ENCODE measurements at regions not wholly inside any gene's neighbourhood (a gene's known extent, or its start where the extent isn't known, plus 50 kb on each side); places are given as distances from the start of the nearest gene placed in this dataset.
"Not testable (repeated sequence)": the region's sequence is repeated elsewhere in the genome, so short reads cannot be mapped to it uniquely, and the experiment has no call there.

- no peak for DNase-seq (ENCODE audit: low read depth in 2 of 2)
These were observed 323.1 kb upstream of the KITLG start for GRCh38 chr12:88903333-88903732.

GRCh38 chr12:88897723-88898122 lies 317.5 kb upstream of the KITLG start:
- no peak for DNase-seq (ENCODE audit: low read depth in 2 of 2)

DNA sequence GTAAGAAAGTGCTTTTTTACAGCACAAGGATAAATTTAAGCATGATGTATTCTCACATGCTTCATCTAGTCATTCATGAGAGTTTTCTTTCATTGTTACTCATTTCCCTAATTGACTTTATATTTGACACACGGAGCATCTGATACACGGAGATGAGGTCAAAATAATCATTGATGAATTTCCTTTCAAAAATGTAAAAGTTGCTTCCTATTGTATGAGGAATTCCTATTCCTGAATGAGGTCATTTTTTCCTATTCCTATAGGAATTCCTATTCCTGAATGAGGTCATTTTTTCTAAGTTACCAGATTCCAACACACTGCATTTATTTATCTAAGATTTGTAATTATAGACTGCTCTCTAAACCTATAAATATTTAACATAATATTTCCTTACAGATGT lies 316.7 kb upstream of the KITLG start:
- no peak for DNase-seq (ENCODE audit: low read depth in 2 of 2)

GRCh38 chr12:88895634-88896033 lies 315.4 kb upstream of the KITLG start:
- DNase-seq (ENCODE audit: low read depth in 2 of 2) = no peak

- DNase-seq (ENCODE audit: low read depth in 2 of 2) = no peak
These were observed 313.5 kb upstream of the KITLG start for GRCh38 chr12:88893801-88894200.

DNA sequence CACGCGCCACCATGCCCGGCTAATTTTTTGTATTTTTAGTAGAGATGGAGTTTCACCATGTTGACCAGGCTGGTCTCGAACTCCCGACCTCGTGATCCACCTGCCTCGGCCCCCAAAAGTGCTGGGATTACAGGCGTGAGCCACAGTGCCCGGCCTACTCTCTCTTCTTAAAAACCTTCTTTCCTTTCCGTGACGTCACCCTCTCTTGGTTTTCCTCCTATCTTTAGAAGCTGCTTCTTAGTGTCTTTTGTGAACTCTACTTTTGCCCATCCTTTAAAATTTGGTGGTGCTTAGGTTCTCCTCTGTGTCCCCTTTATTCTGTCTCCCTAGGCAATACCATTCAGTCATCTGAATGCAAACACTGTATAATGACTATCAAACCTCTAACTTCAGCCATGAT lies 311.2 kb upstream of the KITLG start:
- not testable (repeated sequence) for DNase-seq (ENCODE audit: low read depth in 2 of 2)

- DNase-seq (ENCODE audit: low read depth in 2 of 2) = no peak
These were observed 309.2 kb upstream of the KITLG start for GRCh38 chr12:88889326-88890110.

DNA sequence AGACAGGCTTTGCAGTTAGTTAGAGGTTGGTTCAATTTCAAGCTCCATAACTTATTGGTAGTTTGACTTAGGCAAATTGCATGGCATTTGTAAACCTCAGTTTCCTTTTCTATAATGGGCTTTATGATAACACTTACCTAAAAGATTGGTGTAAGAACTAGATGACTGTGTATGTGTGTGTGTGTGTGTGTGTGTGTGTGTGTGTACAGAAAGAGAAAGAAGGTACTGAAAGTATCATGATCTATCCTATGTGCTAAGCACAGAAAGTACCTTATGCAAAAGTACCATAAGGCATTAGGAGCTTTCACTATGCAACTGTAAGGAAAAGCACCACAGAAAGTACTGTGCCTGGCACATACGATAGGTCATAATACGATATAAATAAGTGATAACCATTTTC lies 304.3 kb upstream of the KITLG start:
- no peak for DNase-seq (ENCODE audit: low read depth in 2 of 2)

GRCh38 chr12:88882662-88883061 lies 302.4 kb upstream of the KITLG start:
- DNase-seq (ENCODE audit: low read depth in 2 of 2) = no peak

DNA sequence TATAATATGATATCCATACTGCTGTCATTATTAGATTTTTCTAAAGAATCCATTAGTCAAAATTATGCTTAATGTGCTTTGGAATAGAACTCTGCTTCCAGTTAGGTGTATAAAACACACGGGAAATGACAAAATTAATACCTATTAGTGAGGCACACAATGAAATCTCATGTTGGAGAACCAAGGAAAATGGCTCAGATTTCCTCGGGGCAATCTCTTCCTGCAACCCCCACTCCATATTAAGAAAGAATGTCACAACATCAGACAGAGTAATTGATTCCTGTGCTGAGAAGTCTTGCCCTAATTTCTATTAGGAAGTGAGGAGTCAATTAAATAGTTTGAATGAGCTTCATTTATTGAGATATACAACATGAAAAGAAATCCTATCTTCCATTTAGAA lies 299.8 kb upstream of the KITLG start:
- DNase-seq (ENCODE audit: low read depth in 2 of 2) = no peak

DNA sequence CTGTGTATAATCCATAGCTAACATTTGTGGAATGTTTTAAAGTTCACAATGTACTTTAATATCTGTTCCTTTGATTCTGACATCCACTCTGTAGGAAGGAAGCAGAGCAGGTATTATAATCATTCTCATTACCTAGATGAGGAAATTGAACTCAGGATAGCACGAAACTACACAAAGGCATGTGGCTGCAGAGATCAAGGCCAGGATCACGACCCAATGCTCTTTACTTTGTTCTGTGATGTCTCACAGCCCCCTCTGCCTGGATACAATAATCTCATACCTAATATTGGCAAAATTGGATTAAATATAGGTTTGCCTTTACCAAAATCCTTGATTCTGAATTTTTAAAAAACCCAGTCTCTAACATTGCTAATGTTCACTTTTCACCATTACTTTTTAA lies 298.0 kb upstream of the KITLG start:
- DNase-seq (ENCODE audit: low read depth in 2 of 2) = no peak

GRCh38 chr12:88876857-88877256 lies 296.6 kb upstream of the KITLG start:
- DNase-seq (ENCODE audit: low read depth in 2 of 2) = no peak

GRCh38 chr12:88870000-88870737 lies 289.9 kb upstream of the KITLG start:
- DNase-seq (ENCODE audit: low read depth in 2 of 2) = no peak

DNA sequence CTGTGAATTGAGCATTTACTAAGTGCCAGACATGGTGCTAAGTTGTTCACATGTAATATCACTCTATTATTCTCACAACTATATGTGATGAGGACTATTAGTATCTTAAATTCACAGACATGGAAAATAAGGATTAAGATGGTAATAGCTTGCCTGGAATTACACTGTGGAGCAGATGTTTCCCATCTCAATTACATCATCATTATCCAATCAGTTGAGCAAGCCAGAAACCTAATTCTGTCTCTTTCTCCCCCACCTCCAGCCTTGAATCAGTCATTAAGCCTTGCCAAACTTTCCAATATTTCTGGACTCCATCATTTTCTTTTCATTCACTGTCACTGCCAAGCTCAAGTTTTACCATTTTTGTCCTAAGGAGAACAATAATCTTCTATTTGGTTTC lies 287.8 kb upstream of the KITLG start:
- no peak for DNase-seq (ENCODE audit: low read depth in 2 of 2)

GRCh38 chr12:88867510-88867909 lies 287.2 kb upstream of the KITLG start:
- DNase-seq (ENCODE audit: low read depth in 2 of 2) = no peak

DNA sequence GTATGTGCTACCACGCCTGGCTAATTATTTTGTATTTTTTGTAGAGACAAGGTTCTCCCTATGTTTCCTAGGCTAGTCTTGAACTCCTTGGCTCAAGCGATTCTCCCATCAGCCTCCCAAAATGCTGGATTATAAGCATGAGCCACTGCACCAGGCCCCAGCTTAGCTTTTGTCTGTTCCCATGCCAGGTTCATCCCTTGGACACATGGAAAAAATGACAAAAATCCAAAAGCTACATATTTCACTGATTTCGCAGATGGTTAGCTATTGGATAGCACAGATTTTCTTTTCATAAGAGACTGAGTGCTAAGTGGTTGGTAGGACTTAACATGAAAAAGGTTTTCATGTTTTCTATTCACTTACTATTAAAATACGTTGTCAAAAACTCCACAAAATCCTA lies 286.6 kb upstream of the KITLG start:
- DNase-seq (ENCODE audit: low read depth in 2 of 2) = no peak

- DNase-seq (ENCODE audit: low read depth in 2 of 2) = no peak
These were observed 285.3 kb upstream of the KITLG start for GRCh38 chr12:88865537-88865936.

DNA sequence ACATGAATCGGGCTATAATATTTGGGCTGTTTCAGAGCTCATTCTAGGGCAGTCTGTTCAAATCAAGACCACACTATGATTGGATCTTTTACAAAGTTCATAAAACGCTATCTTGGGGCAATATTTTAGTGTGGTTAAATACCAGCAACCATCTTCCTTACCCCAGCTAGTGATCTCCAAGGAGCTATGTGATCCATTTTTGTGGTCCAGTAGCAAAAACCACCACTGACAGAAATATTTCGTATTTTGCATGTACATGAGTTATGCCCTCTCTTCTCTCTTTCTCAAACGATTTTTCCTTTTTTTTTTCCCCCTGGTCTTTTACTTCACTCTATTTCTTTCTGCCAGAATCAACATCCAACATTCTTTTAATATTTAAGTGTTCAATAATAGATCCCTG lies 280.6 kb upstream of the KITLG start:
- DNase-seq (ENCODE audit: low read depth in 2 of 2) = no peak

DNA sequence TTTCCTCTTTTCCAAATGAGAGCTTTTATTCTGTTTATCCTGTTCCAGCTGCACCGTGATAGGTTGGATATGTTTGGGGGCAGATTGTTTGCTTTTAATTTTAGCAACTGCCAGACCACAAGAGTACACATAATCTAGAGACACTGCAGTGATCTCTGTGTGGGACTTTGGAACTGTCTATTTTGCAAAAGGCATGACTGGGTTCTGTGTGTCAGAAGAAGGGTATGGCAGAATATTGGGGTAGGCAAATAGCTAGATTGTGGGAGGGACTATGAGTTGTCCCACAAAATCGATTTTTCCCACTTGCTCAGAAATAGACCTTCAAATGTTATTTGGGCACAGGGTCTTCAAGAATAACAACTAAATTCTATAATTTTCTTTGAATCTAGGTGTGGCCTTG lies 275.9 kb upstream of the KITLG start:
- DNase-seq (ENCODE audit: low read depth in 2 of 2) = no peak

DNA sequence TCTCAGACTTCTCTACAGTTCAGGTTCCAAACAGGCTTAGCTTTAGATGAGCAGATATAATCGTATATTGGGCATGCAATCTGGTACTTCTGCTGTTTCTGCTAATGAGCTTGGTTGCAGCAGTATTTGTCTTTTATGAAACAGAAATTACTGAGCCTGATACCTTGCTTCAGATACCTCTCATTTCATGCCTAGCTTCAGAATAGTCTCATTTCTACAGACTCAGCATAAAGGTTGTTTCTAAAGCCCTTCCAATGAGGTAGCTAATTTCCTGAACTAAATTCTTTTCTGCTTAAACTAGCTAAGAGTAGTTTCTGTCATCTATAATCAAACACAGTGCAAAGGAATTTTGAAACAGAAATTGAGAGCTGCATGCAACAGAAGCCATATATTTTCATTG lies 275.0 kb upstream of the KITLG start:
- DNase-seq (ENCODE audit: low read depth in 2 of 2) = no peak

DNA sequence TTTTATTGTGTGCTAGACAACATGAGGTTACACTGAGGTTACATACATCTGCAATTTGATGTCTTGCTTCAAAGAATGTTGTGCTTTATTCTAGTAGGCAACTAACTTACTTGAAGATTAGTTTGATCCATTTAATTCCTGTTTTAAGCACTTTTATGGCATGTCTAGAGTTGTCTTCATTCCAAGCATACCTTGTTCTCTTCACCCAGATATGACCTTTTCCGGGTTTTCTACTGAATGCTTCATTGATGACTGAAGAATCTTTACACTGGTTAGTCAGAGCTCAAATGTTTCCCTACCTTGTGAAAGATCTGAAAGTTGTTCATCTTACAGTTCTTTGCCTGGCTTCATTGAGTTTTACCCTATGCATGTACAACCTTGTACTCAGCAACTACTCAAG lies 274.0 kb upstream of the KITLG start:
- DNase-seq (ENCODE audit: low read depth in 2 of 2) = peak; percentile 84 to 87

DNA sequence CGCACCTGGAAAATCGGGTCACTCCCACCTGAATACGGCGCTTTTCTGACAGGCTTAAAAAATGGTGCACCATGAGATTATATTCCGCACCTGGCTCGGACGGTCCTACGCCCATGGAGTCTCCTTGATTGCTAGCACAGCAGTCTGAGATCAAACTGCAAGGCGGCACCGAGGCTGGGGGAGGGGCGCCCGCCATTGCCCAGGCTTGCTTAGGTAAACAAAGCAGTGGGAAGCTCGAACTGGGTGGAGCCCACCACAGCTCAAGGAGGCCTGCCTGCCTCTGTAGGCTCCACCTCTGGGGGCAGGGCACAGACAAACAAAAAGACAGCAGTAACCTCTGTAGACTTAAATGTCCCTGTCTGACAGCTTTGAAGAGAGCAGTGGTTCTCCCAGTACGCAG lies 267.0 kb upstream of the KITLG start:
- DNase-seq (ENCODE audit: low read depth in 2 of 2) = not testable (repeated sequence)

DNA sequence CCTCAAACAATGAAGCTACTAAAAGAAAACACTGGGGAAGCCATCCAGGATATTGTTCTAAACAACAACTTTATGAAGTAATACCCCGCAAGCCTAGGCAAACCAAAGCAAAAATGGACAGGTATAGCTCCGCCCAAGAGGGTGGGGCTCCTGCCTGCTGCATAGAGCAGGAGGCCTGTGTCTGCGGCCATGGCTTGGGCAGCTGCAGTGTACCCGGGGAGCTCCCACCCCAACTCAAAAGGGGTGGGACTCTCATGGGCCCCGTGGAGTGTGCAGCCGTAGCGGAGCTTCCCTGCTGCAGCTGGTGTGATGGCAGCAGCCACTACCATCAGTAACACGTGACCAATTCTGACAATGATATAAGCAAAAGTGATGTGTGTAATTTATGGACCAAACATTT lies 264.2 kb upstream of the KITLG start:
- DNase-seq (ENCODE audit: low read depth in 2 of 2) = no peak

Measured in fibroblast of skin of left biceps (primary cell).